ENCODE measurements at regions not wholly inside any gene's neighbourhood (a gene's known extent, or its start where the extent isn't known, plus 50 kb on each side); places are given as distances from the start of the nearest gene placed in this dataset.

GRCh38 chr5:136516637-136517036 is 151.3 kb upstream of the TRPC7 start:
- no peak for TF ChIP-seq CTCF (IDR thresholded peaks at IDR 0.05)
- TF ChIP-seq POLR2A (IDR thresholded peaks at IDR 0.05) = no peak
- no peak for TF ChIP-seq EP300 (IDR thresholded peaks at IDR 0.05)

Measured in tibial nerve (tissue), 4 donors.